Neural crest cell (in vitro differentiated cells): ENCODE measurements at regions not wholly inside any gene's neighbourhood (a gene's known extent, or its start where the extent isn't known, plus 50 kb on each side); places are given as distances from the start of the nearest gene placed in this dataset.

ENCODE experiments used
- DNase-seq: peaks from one replicate; pipeline ENCODE4 v3.0.0; 2021; ENCODE audit warnings: low read depth, mixed read lengths, low spot score
- H3K27ac Mint-ChIP-seq: one replicate; pipeline ENCODE4 v1.8.0; 2021; ENCODE audit warnings: mild to moderate bottlenecking, mixed read lengths; ENCODE audit not compliant: unreplicated experiment
- H3K27me3 Mint-ChIP-seq: 2 replicates; pipeline ENCODE4 v1.8.0; 2021; ENCODE audit warnings: low read depth, mild to moderate bottlenecking, mixed read lengths
- H3K36me3 Mint-ChIP-seq: 2 replicates; pipeline ENCODE4 v1.8.0; 2021; ENCODE audit warnings: low read depth, mild to moderate bottlenecking, mixed read lengths
- H3K4me1 Mint-ChIP-seq: 2 replicates; pipeline ENCODE4 v1.8.0; 2021; ENCODE audit warnings: mixed read lengths
- H3K4me3 Mint-ChIP-seq: one replicate; pipeline ENCODE4 v1.8.0; 2021; ENCODE audit warnings: mild to moderate bottlenecking, mixed read lengths
- H3K9me3 Mint-ChIP-seq: 2 replicates; pipeline ENCODE4 v1.8.0; 2021; ENCODE audit warnings: mixed read lengths
- CTCF ChIP-seq: fragments of 200-600 bp; sonication (generic); conservative IDR thresholded peaks from 2 replicates; pipeline ENCODE4 v1.5.0; 2021; ENCODE audit warnings: antibody characterized with exemption, mild to moderate bottlenecking

GRCh38 chr5:53160895-53161294 is 51.3 kb upstream of the MOCS2 start:
- TF ChIP-seq CTCF, result no peak
- no peaks in the 10 kb centered on the region for H3K36me3 Mint-ChIP-seq
- no peak overlapping the region for H3K27ac Mint-ChIP-seq
- H3K27me3 Mint-ChIP-seq, result no peaks in the 10 kb centered on the region
- H3K4me3 Mint-ChIP-seq, result no peak overlapping the region
- no peaks in the 10 kb centered on the region for H3K9me3 Mint-ChIP-seq
- DNase-seq, result no peak
- H3K4me1 Mint-ChIP-seq, result no peaks in the 10 kb centered on the region

GRCh38 chr5:53161876-53162275 is 52.3 kb upstream of the MOCS2 start:
- Mint-ChIP-seq H3K27me3 (no peaks in the 10 kb centered on the region), H3K36me3 (no peaks in the 10 kb centered on the region), H3K4me3 (no peak overlapping the region), H3K4me1 (no peaks in the 10 kb centered on the region), H3K27ac (no peak overlapping the region), H3K9me3 (no peaks in the 10 kb centered on the region)
- no peak for DNase-seq
- TF ChIP-seq CTCF, result no peak

GRCh38 chr5:53164478-53165165 is 55.1 kb upstream of the MOCS2 start:
- TF ChIP-seq CTCF, result no peak
- H3K27me3 Mint-ChIP-seq, result no peaks in the 10 kb centered on the region
- H3K4me3 Mint-ChIP-seq, result no peak overlapping the region
- peaks cover 3% of the 10 kb centered on the region for H3K4me1 Mint-ChIP-seq
- no peak overlapping the region for H3K27ac Mint-ChIP-seq
- H3K36me3 Mint-ChIP-seq, result no peaks in the 10 kb centered on the region
- DNase-seq, result no peak
- no peaks in the 10 kb centered on the region for H3K9me3 Mint-ChIP-seq

GRCh38 chr5:53165431-53166182 is 56.0 kb upstream of the MOCS2 start:
- no peak for DNase-seq
- no peak overlapping the region for H3K4me3 Mint-ChIP-seq

GRCh38 chr5:53166183-53166495 is 56.6 kb upstream of the MOCS2 start:
- Mint-ChIP-seq H3K36me3 (no peaks in the 10 kb centered on the region), H3K4me3 (no peak overlapping the region), H3K27me3 (no peaks in the 10 kb centered on the region), H3K4me1 (peaks cover 13% of the 10 kb centered on the region), H3K9me3 (no peaks in the 10 kb centered on the region), H3K27ac (no peak overlapping the region)
- no peak for TF ChIP-seq CTCF
- no peak for DNase-seq

More at GRCh38 chr5:53165431-53166182, 56.0 kb upstream of the MOCS2 start:
- Mint-ChIP-seq H3K27ac (no peak overlapping the region), H3K27me3 (no peaks in the 10 kb centered on the region), H3K4me1 (peaks cover 13% of the 10 kb centered on the region), H3K36me3 (no peaks in the 10 kb centered on the region), H3K9me3 (no peaks in the 10 kb centered on the region)
- TF ChIP-seq CTCF, result no peak
